ENCODE measurements at regions not wholly inside any gene's neighbourhood (a gene's known extent, or its start where the extent isn't known, plus 50 kb on each side); places are given as distances from the start of the nearest gene placed in this dataset.

- TF ChIP-seq CTCF (IDR thresholded peaks at IDR 0.05) (no peak), ZFX (IDR thresholded peaks at IDR 0.05; ENCODE audit: borderline replicate concordance) (no peak)
Measured at GRCh38 chr11:92869716-92870115, 99.7 kb upstream of the MTNR1B start.
